ENCODE measurements at regions not wholly inside any gene's neighbourhood (a gene's known extent, or its start where the extent isn't known, plus 50 kb on each side); places are given as distances from the start of the nearest gene placed in this dataset.

GRCh38 chr4:23233596-23233995, 540.9 kb downstream of the GBA3 start:
- H3K27ac ChIP-seq (ENCODE audit: low read depth, low read length): no peak overlapping the region
- no peaks in the 10 kb centered on the region for H3K9me3 ChIP-seq (ENCODE audit: control insufficient read depth, insufficient read depth, low read length)
- no peaks in the 10 kb centered on the region for H3K27me3 ChIP-seq (ENCODE audit: control insufficient read depth, insufficient read depth, low read length)
- H3K9ac ChIP-seq (ENCODE audit: low read depth, low read length): no peak overlapping the region
- H3K4me1 ChIP-seq (ENCODE audit: control insufficient read depth, insufficient read depth, low read length): peaks cover 24% of the 10 kb centered on the region
- no peak overlapping the region; the same call in 1 of the 2 replicates for H3K4me3 ChIP-seq (ENCODE audit: low read depth, low read length)
- H3K36me3 ChIP-seq (ENCODE audit: control insufficient read depth, insufficient read depth, low read length): no peaks in the 10 kb centered on the region

- Histone ChIP-seq H3K4me3 (ENCODE audit: low read depth, low read length) (no peak overlapping the region), H3K4me1 (ENCODE audit: control insufficient read depth, insufficient read depth, low read length) (peaks cover 24% of the 10 kb centered on the region), H3K9ac (ENCODE audit: low read depth, low read length) (no peak overlapping the region), H3K27ac (ENCODE audit: low read depth, low read length) (no peak overlapping the region), H3K36me3 (ENCODE audit: control insufficient read depth, insufficient read depth, low read length) (no peaks in the 10 kb centered on the region), H3K9me3 (ENCODE audit: control insufficient read depth, insufficient read depth, low read length) (no peaks in the 10 kb centered on the region), H3K27me3 (ENCODE audit: control insufficient read depth, insufficient read depth, low read length) (no peaks in the 10 kb centered on the region)
These were observed 540.2 kb downstream of the GBA3 start for GRCh38 chr4:23232987-23233386.

GRCh38 chr4:23225564-23225963, 532.8 kb downstream of the GBA3 start:
- no peak overlapping the region for H3K9ac ChIP-seq (ENCODE audit: low read depth, low read length)
- no peaks in the 10 kb centered on the region for H3K36me3 ChIP-seq (ENCODE audit: control insufficient read depth, insufficient read depth, low read length)
- no peak overlapping the region for H3K4me3 ChIP-seq (ENCODE audit: low read depth, low read length)
- no peaks in the 10 kb centered on the region for H3K27me3 ChIP-seq (ENCODE audit: control insufficient read depth, insufficient read depth, low read length)
- H3K27ac ChIP-seq (ENCODE audit: low read depth, low read length): no peak overlapping the region
- H3K4me1 ChIP-seq (ENCODE audit: control insufficient read depth, insufficient read depth, low read length): peaks cover 5% of the 10 kb centered on the region; the same call in 1 of the 2 replicates
- no peaks in the 10 kb centered on the region for H3K9me3 ChIP-seq (ENCODE audit: control insufficient read depth, insufficient read depth, low read length)

DNA sequence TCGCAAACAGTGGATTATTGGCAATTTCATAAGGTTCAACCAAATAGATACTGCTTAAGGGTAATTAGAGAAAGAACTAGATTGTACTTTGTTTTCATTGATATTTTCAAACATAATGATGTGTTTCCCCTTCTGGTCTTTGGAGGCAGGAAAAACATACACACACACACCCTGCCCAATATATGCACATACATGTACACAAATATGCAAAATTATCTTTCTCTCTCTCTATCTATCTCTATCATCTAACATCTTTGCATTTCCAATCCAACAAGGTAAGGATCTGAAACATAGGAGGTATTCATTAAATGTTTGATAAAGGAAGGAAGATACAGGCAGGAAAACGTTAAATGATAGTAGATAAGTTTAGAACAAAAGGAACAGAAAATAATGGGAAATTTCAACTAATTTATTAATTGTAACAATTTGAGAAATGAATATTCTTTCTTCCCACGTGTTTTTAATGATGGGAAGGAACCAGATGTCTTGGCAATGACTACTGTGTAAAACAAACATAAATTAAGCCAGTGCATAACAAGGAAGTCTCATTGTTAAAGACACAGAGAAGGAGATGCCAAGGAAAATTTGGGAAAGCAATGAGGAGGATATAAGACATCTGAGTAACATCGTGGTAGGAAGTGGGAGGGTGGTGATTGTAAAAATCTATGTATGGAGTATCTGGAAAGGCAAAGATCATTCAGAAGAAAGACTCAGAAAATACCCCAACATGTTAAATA, 532.1 kb downstream of the GBA3 start:
- H3K9ac ChIP-seq (ENCODE audit: low read depth, low read length): no peak overlapping the region
- no peaks in the 10 kb centered on the region for H3K27me3 ChIP-seq (ENCODE audit: control insufficient read depth, insufficient read depth, low read length)
- H3K4me3 ChIP-seq (ENCODE audit: low read depth, low read length): no peak overlapping the region
- peaks cover 5% of the 10 kb centered on the region; the same call in 1 of the 2 replicates for H3K4me1 ChIP-seq (ENCODE audit: control insufficient read depth, insufficient read depth, low read length)
- no peak overlapping the region for H3K27ac ChIP-seq (ENCODE audit: low read depth, low read length)
- H3K9me3 ChIP-seq (ENCODE audit: control insufficient read depth, insufficient read depth, low read length): no peaks in the 10 kb centered on the region
- no peaks in the 10 kb centered on the region for H3K36me3 ChIP-seq (ENCODE audit: control insufficient read depth, insufficient read depth, low read length)

DNA sequence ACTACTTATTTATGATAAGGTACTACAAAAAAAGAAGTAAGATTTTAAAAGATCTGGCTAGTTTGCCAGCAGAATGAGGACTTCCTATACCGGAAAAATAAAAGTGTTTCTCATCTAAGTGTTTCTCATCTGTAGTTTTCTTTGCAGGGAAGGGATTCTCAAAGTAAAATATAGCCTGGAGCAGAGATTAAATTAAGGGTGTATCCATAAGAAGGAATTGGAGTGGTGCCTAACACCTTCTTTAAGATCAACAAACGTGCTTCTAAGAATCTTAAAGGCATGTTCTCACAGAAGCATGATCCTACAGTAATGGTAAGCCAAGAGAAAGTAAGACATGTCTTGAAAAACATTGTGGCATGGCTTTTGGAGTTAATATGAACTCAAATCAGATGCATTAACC, 528.2 kb downstream of the GBA3 start:
- no peaks in the 10 kb centered on the region for H3K36me3 ChIP-seq (ENCODE audit: control insufficient read depth, insufficient read depth, low read length)
- no peak overlapping the region for H3K4me3 ChIP-seq (ENCODE audit: low read depth, low read length)
- no peaks in the 10 kb centered on the region for H3K27me3 ChIP-seq (ENCODE audit: control insufficient read depth, insufficient read depth, low read length)
- no peaks in the 10 kb centered on the region for H3K4me1 ChIP-seq (ENCODE audit: control insufficient read depth, insufficient read depth, low read length)
- H3K9me3 ChIP-seq (ENCODE audit: control insufficient read depth, insufficient read depth, low read length): no peaks in the 10 kb centered on the region
- no peak overlapping the region for H3K9ac ChIP-seq (ENCODE audit: low read depth, low read length)
- H3K27ac ChIP-seq (ENCODE audit: low read depth, low read length): no peak overlapping the region

- Histone ChIP-seq H3K4me3 (ENCODE audit: low read depth, low read length) (no peak overlapping the region), H3K9ac (ENCODE audit: low read depth, low read length) (no peak overlapping the region), H3K9me3 (ENCODE audit: control insufficient read depth, insufficient read depth, low read length) (no peaks in the 10 kb centered on the region), H3K36me3 (ENCODE audit: control insufficient read depth, insufficient read depth, low read length) (no peaks in the 10 kb centered on the region), H3K27ac (ENCODE audit: low read depth, low read length) (no peak overlapping the region), H3K4me1 (ENCODE audit: control insufficient read depth, insufficient read depth, low read length) (no peaks in the 10 kb centered on the region), H3K27me3 (ENCODE audit: control insufficient read depth, insufficient read depth, low read length) (no peaks in the 10 kb centered on the region)
These were observed 527.2 kb downstream of the GBA3 start for GRCh38 chr4:23219779-23220408.

- no peak overlapping the region for H3K9ac ChIP-seq (ENCODE audit: low read depth, low read length)
- no peaks in the 10 kb centered on the region for H3K9me3 ChIP-seq (ENCODE audit: control insufficient read depth, insufficient read depth, low read length)
- peaks cover 12% of the 10 kb centered on the region for H3K4me1 ChIP-seq (ENCODE audit: control insufficient read depth, insufficient read depth, low read length)
- no peak overlapping the region for H3K27ac ChIP-seq (ENCODE audit: low read depth, low read length)
- no peak overlapping the region for H3K4me3 ChIP-seq (ENCODE audit: low read depth, low read length)
- no peaks in the 10 kb centered on the region for H3K36me3 ChIP-seq (ENCODE audit: control insufficient read depth, insufficient read depth, low read length)
- H3K27me3 ChIP-seq (ENCODE audit: control insufficient read depth, insufficient read depth, low read length): no peaks in the 10 kb centered on the region
These were observed 520.5 kb downstream of the GBA3 start for GRCh38 chr4:23213198-23213597.

DNA sequence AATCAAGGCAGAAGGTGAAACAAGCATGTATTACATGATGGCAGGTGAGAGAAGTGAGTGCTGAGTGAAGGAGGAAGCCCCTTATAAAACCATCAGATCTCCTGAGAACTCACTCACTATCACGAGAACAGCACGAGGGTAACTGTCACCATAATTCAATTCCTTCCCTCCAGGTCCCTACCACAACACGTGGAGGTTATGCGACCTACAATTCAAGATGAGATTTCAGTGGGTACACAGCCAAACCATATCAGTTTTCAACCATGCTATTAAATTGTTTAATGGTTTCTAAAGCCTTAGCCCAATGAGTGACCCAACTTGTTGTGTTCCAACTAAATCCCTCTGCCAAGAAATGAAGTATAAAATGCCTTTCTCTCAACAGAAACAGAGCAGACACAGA, 519.8 kb downstream of the GBA3 start:
- Histone ChIP-seq H3K27me3 (ENCODE audit: control insufficient read depth, insufficient read depth, low read length) (no peaks in the 10 kb centered on the region), H3K27ac (ENCODE audit: low read depth, low read length) (no peak overlapping the region), H3K36me3 (ENCODE audit: control insufficient read depth, insufficient read depth, low read length) (no peaks in the 10 kb centered on the region), H3K9ac (ENCODE audit: low read depth, low read length) (no peak overlapping the region), H3K4me1 (ENCODE audit: control insufficient read depth, insufficient read depth, low read length) (peaks cover 12% of the 10 kb centered on the region), H3K4me3 (ENCODE audit: low read depth, low read length) (no peak overlapping the region), H3K9me3 (ENCODE audit: control insufficient read depth, insufficient read depth, low read length) (no peaks in the 10 kb centered on the region)

GRCh38 chr4:23207059-23207458, 514.3 kb downstream of the GBA3 start:
- no peak overlapping the region for H3K9ac ChIP-seq (ENCODE audit: low read depth, low read length)
- H3K36me3 ChIP-seq (ENCODE audit: control insufficient read depth, insufficient read depth, low read length): no peaks in the 10 kb centered on the region
- H3K4me1 ChIP-seq (ENCODE audit: control insufficient read depth, insufficient read depth, low read length): peaks cover 12% of the 10 kb centered on the region
- no peaks in the 10 kb centered on the region for H3K27me3 ChIP-seq (ENCODE audit: control insufficient read depth, insufficient read depth, low read length)
- peaks cover 9% of the 10 kb centered on the region for H3K9me3 ChIP-seq (ENCODE audit: control insufficient read depth, insufficient read depth, low read length)
- no peak overlapping the region for H3K4me3 ChIP-seq (ENCODE audit: low read depth, low read length)
- H3K27ac ChIP-seq (ENCODE audit: low read depth, low read length): no peak overlapping the region

DNA sequence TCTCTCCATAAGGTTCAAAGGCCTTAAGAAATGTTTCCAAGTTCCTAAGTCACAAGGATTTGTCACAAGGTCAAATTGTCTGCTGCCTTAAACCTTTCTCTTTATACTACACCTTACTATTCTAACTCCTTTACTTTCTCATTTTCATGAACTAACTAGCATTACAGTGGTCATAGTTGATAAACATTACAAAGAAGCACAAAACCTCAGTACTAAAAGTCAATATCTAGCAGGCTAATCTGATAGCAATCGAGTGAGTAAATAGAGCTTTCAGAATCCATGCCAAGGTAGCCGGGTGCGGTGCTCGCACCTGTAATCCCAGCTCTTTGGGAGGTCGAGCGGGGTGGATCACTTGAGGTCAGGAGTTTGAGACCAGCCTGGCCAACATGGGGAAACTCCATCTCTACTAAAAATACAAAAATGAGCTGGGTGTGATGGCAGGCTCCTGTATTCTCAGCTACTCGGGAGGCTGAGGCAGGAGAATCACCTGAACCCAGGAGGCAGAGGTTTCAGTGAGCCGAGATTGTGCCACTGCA, 510.0 kb downstream of the GBA3 start:
- H3K9ac ChIP-seq (ENCODE audit: low read depth, low read length): no peak overlapping the region
- H3K27ac ChIP-seq (ENCODE audit: low read depth, low read length): no peak overlapping the region
- no peaks in the 10 kb centered on the region for H3K27me3 ChIP-seq (ENCODE audit: control insufficient read depth, insufficient read depth, low read length)
- H3K36me3 ChIP-seq (ENCODE audit: control insufficient read depth, insufficient read depth, low read length): no peaks in the 10 kb centered on the region
- no peak overlapping the region for H3K4me3 ChIP-seq (ENCODE audit: low read depth, low read length)
- H3K9me3 ChIP-seq (ENCODE audit: control insufficient read depth, insufficient read depth, low read length): peaks cover 9% of the 10 kb centered on the region
- H3K4me1 ChIP-seq (ENCODE audit: control insufficient read depth, insufficient read depth, low read length): 0 out of 2 replicates have a peak, but pooled peaks cover 4% of the 10 kb centered on the region

GRCh38 chr4:23194751-23195150, 502.0 kb downstream of the GBA3 start:
- no peaks in the 10 kb centered on the region for H3K27me3 ChIP-seq (ENCODE audit: control insufficient read depth, insufficient read depth, low read length)
- no peak overlapping the region for H3K9ac ChIP-seq (ENCODE audit: low read depth, low read length)
- no peak overlapping the region for H3K27ac ChIP-seq (ENCODE audit: low read depth, low read length)
- no peaks in the 10 kb centered on the region for H3K9me3 ChIP-seq (ENCODE audit: control insufficient read depth, insufficient read depth, low read length)
- H3K4me1 ChIP-seq (ENCODE audit: control insufficient read depth, insufficient read depth, low read length): peaks cover 23% of the 10 kb centered on the region
- H3K36me3 ChIP-seq (ENCODE audit: control insufficient read depth, insufficient read depth, low read length): no peaks in the 10 kb centered on the region
- H3K4me3 ChIP-seq (ENCODE audit: low read depth, low read length): no peak overlapping the region

Data from HUES48 (cell line).